ENCODE measurements at regions not wholly inside any gene's neighbourhood (a gene's known extent, or its start where the extent isn't known, plus 50 kb on each side); places are given as distances from the start of the nearest gene placed in this dataset.

DNA sequence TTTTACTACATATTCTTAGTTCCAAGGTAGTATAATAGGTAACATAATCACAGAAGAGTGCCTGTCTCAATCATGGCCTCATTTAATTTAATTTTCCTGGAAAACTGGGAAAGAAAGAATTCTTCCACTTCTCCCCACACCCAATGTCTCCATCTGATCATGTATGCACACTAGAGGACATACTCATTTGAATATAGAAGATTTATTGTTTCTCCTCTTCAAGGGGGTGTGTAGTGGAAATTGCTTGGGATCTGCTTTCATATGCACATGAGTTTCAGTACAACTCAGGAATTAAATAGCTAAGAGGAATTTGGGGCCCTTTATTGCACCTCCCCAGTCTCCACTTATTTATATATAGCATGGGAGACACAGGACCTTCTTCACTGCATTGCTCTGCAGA, 285.1 kb downstream of the SH3GL2 start:
- TF ChIP-seq, protein P1, sequence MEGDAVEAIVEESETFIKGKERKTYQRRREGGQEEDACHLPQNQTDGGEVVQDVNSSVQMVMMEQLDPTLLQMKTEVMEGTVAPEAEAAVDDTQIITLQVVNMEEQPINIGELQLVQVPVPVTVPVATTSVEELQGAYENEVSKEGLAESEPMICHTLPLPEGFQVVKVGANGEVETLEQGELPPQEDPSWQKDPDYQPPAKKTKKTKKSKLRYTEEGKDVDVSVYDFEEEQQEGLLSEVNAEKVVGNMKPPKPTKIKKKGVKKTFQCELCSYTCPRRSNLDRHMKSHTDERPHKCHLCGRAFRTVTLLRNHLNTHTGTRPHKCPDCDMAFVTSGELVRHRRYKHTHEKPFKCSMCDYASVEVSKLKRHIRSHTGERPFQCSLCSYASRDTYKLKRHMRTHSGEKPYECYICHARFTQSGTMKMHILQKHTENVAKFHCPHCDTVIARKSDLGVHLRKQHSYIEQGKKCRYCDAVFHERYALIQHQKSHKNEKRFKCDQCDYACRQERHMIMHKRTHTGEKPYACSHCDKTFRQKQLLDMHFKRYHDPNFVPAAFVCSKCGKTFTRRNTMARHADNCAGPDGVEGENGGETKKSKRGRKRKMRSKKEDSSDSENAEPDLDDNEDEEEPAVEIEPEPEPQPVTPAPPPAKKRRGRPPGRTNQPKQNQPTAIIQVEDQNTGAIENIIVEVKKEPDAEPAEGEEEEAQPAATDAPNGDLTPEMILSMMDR (IDR thresholded peaks at IDR 0.05 in 4 of 5, conservative IDR thresholded peaks at IDR 0.05 in 1 of 5), result no peak
- TF ChIP-seq POLR2A (IDR thresholded peaks at IDR 0.05), result no peak
